SU-DHL-6 (cell line): ENCODE measurements at regions not wholly inside any gene's neighbourhood (a gene's known extent, or its start where the extent isn't known, plus 50 kb on each side); places are given as distances from the start of the nearest gene placed in this dataset.

Experiments
- CTCF ChIP-seq: fragments of 200-600 bp; sonication (generic); IDR thresholded peaks from one replicate; pipeline ENCODE4 v1.5.1; 2017; ENCODE audit warnings: antibody characterized with exemption, mild to moderate bottlenecking, low read length, moderate library complexity; ENCODE audit not compliant: insufficient read depth, poor library complexity, severe bottlenecking
- EZH2phosphoT487 ChIP-seq: fragments of 200-600 bp; sonication (generic), shearing (Covaris generic); conservative IDR thresholded peaks from 2 replicates; pipeline ENCODE4 v1.6.1; 2018; ENCODE audit warnings: mild to moderate bottlenecking, antibody characterized with exemption, low read length, moderate library complexity, mixed read lengths

GRCh38 chr9:107927276-107927675 lies 437.7 kb upstream of the KLF4 start:
- TF ChIP-seq CTCF = no peak
- no peak for TF ChIP-seq EZH2phosphoT487
